Lower leg skin (tissue), 4 donors: ENCODE measurements at regions not wholly inside any gene's neighbourhood (a gene's known extent, or its start where the extent isn't known, plus 50 kb on each side); places are given as distances from the start of the nearest gene placed in this dataset.
"Not testable (repeated sequence)": the region's sequence is repeated elsewhere in the genome, so short reads cannot be mapped to it uniquely, and the experiment has no call there.

Source experiments
- DNase-seq, 2 donors: peaks; one replicate each; pipeline ENCODE4 v3.0.0-alpha.2; 2019; ENCODE audit warnings: low spot score in 2 of 2
- H3K4me3 ChIP-seq: fragments of 200-600 bp; sonication (generic); 2 replicates; pipeline ENCODE4 v1.5.1; 2017; ENCODE audit warnings: mild to moderate bottlenecking, low read depth; ENCODE audit not compliant: poor library complexity, severe bottlenecking
- POLR2A ChIP-seq, 2 donors: fragments of 450-650 bp; IDR thresholded peaks; one replicate each; pipeline ENCODE4 v1.6.1; 2016 to 2017; ENCODE audit warnings: antibody characterized with exemption in 2 of 2, mild to moderate bottlenecking in 1 of 2, moderate library complexity in 1 of 2
- WGBS, 2 donors: methylation state at CpG; one replicate each; pipeline ENCODE4 v1.1.5; 2018; 5-methylcytosine and 5-hydroxymethylcytosine counted together
- intact Hi-C: fragments of 100-400 bp; cut with DNase I; formaldehyde crosslinking; loops from one replicate; pipeline ENCODE4 v1.15.0; 2023; ENCODE audit warnings: low total_unique reads
- TF ChIP-seq, protein P1 (sequence below), 3 donors: fragments of 450-650 bp; IDR thresholded peaks; one replicate each; pipeline ENCODE4 v1.5.1; 2016; ENCODE audit warnings: antibody characterized with exemption in 3 of 3, mild to moderate bottlenecking in 3 of 3, moderate library complexity in 2 of 3

DNA sequence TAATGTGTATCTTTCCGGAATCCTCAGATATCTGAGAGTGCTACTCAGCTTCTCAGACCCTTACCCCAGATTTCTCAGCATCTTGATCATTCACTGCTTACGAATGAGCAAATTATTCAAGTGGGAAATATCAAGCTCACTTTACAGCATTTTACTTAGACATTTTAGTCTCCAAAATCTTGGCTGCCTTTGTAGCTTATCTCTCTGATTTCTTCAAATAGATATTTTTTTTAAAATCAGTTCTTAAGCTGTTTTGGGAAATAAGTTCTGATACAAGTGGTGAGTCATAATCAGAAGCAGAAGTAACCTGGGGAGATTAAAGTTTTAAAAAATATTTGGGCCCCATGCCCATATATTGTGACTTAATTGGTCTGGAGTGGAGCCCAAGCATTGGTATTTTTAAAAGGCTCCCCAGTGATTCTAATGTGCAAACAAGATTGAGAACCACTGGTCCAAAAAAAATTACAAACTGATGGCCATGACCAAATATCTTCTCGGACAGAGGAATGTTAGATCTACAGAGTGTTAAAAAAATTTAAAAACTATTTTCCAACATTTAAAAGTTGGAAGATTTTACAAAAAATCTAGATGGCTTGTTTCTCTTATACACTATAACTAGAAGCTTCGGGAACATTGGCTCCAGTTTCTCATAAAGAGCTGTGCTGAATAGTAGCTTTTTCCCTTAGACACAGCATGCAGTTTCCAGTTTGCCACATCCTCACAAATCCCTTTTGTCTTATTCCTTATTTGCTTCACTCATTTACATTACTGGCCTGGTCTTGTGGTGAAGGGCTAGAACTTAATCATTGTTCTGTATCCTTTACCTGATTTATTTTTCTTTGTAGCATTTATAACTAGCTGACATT lies 87.8 kb upstream of the BMAL1 start:
- DNase-seq, result no peak
- intact Hi-C loops, result no loop called here
- WGBS, 2 donors, result 48 to 52% methylated on average over 4 of the region's 4 CpGs
- no peak for TF ChIP-seq POLR2A (IDR thresholded peaks at IDR 0.05)
- TF ChIP-seq, protein P1, sequence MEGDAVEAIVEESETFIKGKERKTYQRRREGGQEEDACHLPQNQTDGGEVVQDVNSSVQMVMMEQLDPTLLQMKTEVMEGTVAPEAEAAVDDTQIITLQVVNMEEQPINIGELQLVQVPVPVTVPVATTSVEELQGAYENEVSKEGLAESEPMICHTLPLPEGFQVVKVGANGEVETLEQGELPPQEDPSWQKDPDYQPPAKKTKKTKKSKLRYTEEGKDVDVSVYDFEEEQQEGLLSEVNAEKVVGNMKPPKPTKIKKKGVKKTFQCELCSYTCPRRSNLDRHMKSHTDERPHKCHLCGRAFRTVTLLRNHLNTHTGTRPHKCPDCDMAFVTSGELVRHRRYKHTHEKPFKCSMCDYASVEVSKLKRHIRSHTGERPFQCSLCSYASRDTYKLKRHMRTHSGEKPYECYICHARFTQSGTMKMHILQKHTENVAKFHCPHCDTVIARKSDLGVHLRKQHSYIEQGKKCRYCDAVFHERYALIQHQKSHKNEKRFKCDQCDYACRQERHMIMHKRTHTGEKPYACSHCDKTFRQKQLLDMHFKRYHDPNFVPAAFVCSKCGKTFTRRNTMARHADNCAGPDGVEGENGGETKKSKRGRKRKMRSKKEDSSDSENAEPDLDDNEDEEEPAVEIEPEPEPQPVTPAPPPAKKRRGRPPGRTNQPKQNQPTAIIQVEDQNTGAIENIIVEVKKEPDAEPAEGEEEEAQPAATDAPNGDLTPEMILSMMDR (IDR thresholded peaks at IDR 0.05), result no peak
- no peak overlapping the region for H3K4me3 ChIP-seq

DNA sequence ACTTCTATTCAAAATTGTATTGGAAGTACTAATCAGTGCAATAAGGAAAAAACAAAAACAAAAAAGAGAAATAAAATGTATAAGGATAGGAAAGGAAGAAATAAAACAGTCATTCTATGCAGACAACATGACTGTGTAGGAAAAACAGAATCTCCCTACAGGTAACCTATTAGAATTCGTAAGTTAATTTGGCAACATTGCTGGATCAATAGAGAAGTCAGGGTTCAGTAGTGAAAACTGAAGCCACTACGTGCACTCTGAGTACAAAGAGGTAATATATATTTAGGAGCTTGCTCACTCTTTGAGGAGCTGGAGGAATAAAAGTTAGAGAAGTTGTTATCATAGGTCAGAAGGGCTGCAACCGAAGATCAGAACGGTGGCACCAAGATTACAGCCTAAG lies 84.0 kb upstream of the BMAL1 start:
- intact Hi-C loops, result no loop called here
- no peak overlapping the region for H3K4me3 ChIP-seq
- 71 to 72% methylated on average over 4 of the region's 4 CpGs for WGBS, 2 donors
- no peak for DNase-seq
- no peak for TF ChIP-seq POLR2A (IDR thresholded peaks at IDR 0.05)
- TF ChIP-seq, protein P1 (IDR thresholded peaks at IDR 0.05), result no peak

DNA sequence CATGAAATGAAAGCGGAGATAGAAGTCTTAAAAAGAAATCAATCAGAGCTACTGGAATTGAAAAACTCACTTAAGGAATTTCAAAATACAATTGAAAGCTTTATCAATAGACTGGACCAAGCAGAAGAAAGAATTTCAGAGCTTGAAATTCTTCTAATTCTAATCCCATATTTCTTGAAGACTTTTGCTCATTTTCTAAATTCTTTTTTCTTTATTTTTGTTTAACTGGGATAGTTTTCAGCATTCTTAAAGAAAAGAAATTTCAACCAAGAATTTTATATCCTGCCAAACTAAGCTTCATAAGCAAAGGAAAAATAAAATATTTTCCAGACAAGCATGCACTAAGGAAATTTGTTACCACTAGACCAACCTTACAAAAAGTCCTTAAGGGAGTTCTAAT lies 80.2 kb upstream of the BMAL1 start:
- 0 to 98% methylated on average over 1 of the region's 1 CpG for WGBS, 2 donors
- DNase-seq, intact Hi-C loops, H3K4me3 ChIP-seq: not testable (repeated sequence)

DNA sequence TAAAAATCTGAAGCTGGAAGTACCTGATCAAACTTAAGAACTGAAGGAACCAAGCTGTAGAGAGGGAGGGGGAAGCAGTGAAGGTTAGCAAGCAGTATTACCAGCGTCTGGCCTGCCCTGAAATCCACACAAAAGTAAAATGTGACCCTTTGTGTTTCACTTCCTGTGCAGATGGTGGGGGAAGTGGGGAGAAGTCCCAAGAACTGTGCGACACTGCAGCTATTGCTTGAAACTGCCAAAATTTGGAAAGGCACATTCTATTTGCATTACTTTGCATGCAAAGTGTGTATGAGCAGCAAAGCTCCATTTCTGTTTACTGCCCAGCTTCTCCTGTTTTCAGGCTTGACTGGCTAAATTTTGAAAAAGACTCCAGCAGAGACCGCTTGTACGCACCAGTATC lies 72.1 kb upstream of the BMAL1 start:
- no peak for TF ChIP-seq POLR2A (IDR thresholded peaks at IDR 0.05)
- TF ChIP-seq, protein P1 (IDR thresholded peaks at IDR 0.05), result no peak
- no peak overlapping the region for H3K4me3 ChIP-seq
- intact Hi-C loops, result no loop called here
- WGBS, 2 donors, result 76 to 90% methylated on average over 4 of the region's 4 CpGs
- no peak for DNase-seq

DNA sequence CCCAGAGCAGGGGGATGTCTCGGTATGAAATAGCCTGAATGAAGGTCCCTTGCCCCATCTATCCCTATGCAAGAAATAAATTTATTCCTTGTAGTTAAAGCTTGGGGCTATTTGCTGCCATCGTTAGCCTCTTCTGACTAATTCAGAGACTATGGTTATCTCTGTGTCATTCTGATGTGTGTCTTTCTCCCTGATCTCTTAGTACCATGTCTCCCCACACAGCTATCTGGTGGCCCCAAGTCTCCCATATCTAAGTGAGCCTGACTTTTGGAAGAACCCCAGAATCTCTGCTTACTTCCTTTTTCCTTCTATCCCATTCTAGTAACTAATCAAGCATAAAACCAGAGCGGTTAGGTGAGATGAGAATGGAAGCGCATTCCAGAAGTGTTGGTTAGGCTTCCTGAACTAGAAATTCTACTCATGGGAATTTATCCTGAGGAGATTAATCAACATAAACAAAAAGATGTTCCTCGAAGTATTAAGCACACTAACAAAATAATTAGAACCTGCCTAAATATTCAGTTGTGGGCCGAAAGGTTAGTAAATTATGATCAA lies 71.4 kb upstream of the BMAL1 start:
- WGBS, 2 donors, result 56 to 87% methylated on average over 6 of the region's 6 CpGs
- no peak for DNase-seq
- intact Hi-C loops, result no loop called here
- H3K4me3 ChIP-seq, result no peak overlapping the region
- TF ChIP-seq POLR2A (IDR thresholded peaks at IDR 0.05), result no peak
- TF ChIP-seq, protein P1 (IDR thresholded peaks at IDR 0.05), result no peak

DNA sequence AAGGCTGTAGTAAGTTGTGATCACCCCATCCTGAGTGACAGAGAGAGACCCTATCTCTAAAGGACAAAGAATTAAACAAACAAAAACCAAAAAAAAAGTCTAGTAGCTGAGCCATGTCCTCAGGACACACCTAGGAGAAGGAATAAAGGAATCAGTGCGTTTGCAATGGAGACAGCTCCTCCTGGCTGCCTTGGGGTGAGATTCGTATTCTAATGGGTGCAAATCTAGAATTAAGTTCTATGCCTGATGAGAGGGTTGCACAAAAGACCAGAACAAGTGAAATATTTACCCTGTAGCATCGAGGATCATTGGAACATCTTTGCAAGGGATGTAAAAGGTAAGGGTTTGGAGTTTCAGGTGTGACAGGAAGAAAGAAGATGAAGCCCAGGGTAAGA lies 70.3 kb upstream of the BMAL1 start:
- DNase-seq, result no peak
- no peak overlapping the region for H3K4me3 ChIP-seq
- TF ChIP-seq, protein P1 (IDR thresholded peaks at IDR 0.05), result no peak
- TF ChIP-seq POLR2A (IDR thresholded peaks at IDR 0.05), result no peak
- intact Hi-C loops, result no loop called here
- WGBS, 2 donors, result 57 to 61% methylated on average over 3 of the region's 3 CpGs
